ENCODE measurements at regions not wholly inside any gene's neighbourhood (a gene's known extent, or its start where the extent isn't known, plus 50 kb on each side); places are given as distances from the start of the nearest gene placed in this dataset.
"Not testable (repeated sequence)": the region's sequence is repeated elsewhere in the genome, so short reads cannot be mapped to it uniquely, and the experiment has no call there.

DNA sequence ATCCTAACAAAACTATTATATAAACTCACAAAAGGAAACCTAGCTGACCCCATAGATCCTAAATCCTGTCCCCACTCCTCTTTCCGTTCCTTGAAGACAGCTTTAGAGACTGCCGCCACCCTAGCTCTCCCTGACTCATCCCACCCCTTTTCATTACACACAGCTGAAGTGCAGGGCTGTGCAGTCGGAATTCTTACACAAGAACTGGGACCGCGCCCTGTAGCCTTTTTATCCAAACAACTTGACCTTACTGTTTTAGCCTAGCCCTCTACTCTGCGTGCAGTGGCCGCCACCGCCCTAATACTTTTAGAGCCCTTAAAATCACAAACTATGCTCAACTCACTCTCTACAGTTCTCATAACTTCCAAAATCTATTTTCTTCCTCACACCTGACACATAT is 264.0 kb downstream of the SMARCA2 start:
- not testable (repeated sequence) for DNase-seq

DNA sequence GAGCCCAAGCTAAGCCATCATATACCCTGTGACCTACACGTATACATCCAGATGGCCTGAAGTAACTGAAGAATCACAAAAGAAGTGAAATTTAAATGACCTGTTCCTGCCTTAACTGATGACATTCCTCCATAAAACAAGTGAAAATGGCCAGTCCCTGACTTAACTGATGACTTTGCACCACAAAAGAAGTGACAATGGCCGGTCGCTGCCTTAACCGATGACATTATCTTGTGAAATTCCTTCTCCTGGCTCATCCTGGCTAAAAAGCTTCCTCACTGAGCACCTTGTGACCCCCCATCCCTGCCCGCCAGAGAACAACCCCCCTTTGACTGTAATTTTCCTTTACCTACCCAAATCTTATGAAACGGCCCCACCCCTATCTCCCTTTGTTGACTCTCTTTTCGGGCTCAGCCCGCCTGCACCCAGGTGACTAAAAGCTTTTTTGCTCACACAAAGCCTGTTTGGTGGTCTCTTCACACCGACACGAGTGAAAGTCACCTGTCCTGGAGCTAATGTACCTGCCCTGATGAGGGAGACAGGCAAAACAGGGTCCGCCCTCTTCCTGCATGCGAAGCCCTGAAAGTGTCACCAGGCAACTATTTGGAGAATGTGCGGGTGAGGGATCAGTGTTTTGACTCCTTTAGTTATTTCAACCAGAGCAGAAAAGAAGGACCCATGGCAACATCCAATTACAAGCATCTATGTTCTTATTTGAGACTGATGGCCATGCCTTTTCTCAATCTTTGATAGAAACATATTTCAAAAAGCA is 266.1 kb downstream of the SMARCA2 start:
- no peak for DNase-seq

DNA sequence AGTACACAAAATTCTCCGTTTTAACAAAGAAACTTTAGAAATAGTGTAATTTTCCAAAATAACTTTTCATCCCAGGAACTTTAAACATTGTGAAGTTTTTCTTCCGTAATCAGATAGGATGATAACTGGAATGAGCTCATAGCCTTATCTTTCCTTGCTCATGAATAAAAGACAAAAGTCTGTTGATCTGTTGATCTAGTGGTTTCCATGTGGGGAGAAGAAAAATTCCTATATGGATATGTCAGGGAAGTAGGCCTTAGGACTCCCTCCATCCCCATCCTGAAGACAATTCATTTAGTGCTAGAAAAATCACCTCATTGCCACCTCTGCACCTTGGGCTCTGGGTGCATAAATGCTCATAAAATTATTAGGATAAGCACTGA is 266.6 kb downstream of the SMARCA2 start:
- DNase-seq = no peak

GRCh38 chr9:2284770-2285169 is 269.6 kb downstream of the SMARCA2 start:
- no peak for DNase-seq

DNA sequence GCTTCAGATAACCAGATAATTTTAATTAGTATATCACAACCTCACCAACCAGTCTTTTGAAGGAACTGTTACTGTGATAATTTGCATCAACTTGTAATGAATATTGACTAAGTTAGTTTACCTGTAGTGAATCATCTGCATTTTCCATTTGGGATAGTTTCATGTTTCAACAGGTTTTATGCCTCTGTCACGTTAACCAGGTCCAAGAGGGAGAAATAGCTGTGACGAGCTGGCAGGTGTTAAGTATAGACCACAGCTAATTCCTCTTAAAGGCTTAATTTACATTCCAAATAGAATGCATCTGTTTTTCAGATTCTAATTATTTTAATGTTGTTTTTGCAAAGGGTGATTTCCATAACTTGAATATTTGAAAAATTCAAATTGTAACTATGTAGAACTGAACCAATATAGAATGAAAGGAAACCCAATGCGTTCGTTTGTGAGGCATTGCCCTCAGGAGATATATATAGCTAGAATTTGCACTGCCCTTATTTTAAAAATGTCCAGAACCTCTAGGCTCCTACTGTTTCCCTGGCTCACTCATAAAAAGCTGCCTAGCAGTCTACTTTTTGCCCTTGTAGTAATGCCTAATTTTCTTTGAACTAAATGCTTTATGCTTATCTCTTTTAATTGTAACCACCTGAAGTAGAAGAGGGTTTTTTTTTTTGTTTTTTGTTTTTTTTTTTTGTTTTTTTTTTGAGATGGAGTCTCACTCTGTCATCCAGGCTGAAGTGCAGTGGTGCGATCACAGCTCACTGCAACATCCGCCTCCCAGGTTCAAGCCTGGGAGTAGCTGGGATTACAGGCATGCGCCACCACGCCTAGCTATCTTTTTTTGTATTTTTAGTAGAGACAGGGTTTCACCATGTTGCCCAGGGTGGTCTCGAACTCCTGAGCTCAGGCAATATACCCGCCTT is 270.5 kb downstream of the SMARCA2 start:
- DNase-seq = no peak

- no peak for DNase-seq
Observed at GRCh38 chr9:2286333-2286705, 271.2 kb downstream of the SMARCA2 start.

DNA sequence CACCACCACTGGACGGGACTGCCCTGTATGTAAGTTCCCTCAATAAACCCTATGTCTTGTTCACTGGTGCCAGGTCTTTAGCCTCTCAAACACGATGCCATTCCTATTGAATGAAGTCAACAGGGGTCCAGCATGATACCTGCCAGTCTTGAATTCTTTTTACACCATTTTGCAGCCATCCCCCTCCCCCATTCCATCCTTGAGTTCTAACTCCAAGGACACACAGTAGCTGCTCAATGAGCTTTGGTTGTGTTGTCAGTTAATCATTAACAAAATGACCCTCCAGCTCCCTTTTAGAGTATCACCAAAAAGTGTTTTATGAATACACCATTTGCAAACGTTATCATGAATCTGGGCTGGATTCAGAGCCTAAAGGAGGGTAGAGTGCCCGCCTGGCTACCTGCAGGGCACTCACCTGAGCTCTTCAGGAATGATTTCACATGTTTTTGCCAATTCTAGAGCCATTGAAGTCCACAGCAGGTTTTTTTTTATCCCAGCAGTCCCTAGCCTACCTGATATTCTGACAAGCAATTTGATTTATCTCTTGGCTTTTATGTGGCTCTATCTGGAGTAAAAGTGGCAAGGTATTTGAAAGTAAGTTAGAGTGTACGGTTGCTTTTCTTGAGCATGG is 271.8 kb downstream of the SMARCA2 start:
- no peak for DNase-seq

- no peak for DNase-seq
Observed at GRCh38 chr9:2288309-2288708, 273.2 kb downstream of the SMARCA2 start.

- DNase-seq = no peak
Observed at GRCh38 chr9:2289263-2289662, 274.1 kb downstream of the SMARCA2 start.

DNA sequence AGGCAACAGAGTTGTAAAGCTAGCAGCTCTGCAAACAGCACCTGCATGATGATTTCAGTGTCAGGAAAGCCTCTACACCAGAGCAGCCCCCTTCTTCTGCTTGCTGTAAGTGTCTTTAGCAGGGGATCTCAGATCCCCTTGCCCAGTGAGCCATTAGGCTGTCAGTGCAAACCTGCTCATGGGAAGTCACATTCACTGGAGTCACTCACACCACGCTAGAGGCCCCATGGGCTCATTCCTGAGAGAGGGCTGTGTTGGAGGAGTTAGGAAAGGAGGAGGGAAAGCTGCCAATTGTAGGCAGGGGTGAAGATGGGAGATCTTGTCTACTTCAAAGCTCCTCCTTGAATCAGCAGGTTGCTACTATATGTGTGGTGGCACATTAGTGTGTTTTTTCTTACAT is 275.2 kb downstream of the SMARCA2 start:
- no peak for DNase-seq

DNA sequence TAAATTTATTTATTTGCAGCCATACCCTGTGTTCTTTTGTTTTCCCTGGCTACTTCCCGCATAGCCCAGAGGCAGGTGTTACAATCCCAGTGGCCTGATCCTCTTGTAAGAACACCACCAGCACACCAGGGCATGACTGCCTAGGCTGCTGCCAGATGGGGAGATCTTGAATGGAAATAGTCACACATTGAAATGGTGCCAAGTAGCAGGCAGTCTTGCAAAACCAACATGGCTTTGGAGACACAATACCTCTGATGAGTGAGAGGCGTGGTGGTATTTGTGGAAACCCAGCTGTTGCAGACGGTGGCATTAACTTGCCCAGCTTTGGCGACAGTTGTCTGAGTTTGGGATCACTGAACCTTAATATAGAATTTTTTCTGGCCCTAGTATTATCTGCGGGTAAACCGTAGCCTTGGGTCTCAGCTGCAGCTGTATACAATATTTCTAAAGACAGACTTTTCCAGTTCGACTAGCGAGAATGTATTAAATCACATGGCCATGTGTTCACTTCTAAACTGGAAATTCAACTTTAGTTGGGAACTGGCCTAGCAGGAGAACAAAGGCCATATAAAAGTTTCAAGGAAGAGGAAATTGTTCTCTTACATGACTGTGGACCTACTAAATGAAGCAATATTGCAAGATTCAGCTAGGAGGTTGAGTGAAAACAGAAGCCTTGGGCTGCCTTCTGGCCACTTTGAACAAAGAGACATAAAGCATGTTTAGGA is 277.0 kb downstream of the SMARCA2 start:
- no peak for DNase-seq

DNA sequence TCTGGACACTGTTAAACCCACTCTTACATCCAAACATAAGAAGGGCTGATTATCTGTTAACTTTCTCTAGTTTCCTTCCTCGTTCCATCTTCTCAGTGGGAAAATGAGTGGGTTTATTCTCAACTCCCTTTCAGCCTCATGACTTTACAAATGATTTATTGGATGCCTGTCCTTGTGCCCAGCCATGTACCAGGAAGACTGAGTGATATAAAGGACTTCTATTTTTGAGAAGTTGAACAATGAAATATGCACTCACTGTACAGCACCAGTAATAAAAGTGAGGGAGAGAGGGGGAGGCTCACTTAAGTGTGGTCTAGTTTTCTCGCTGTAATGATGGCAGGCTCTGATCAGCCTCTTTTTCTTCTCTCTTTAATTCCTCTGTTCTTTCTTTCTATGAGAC is 277.6 kb downstream of the SMARCA2 start:
- DNase-seq = no peak

GRCh38 chr9:2297771-2298170 is 282.6 kb downstream of the SMARCA2 start:
- DNase-seq = no peak

GRCh38 chr9:2298217-2298616 is 283.1 kb downstream of the SMARCA2 start:
- DNase-seq = no peak

- DNase-seq = no peak
Observed at GRCh38 chr9:2299156-2299842, 284.2 kb downstream of the SMARCA2 start.

GRCh38 chr9:2299843-2300205 is 284.7 kb downstream of the SMARCA2 start:
- no peak for DNase-seq

- DNase-seq = no peak
Observed at GRCh38 chr9:2300325-2300724, 285.2 kb downstream of the SMARCA2 start.

- no peak for DNase-seq
Observed at GRCh38 chr9:2302606-2303005, 287.5 kb downstream of the SMARCA2 start.

DNA sequence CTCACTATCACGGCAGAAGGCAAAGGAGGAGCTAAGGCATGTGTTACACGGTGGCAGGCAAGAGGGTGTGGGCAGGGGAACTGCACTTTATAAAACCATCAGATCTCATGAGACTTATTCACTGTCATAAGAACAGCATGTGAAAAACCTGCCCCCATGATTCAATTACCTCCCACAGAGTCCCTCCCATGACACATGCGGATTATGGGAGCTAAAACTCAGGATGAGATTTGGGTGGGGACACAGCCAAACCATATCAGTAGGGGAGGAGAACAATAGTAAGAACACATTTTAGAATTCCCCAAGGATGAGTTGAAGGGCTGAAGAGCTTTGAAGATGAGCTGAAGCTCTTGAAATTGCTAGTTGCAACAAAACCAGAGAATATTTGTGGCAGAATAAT is 287.9 kb downstream of the SMARCA2 start:
- no peak for DNase-seq

DNA sequence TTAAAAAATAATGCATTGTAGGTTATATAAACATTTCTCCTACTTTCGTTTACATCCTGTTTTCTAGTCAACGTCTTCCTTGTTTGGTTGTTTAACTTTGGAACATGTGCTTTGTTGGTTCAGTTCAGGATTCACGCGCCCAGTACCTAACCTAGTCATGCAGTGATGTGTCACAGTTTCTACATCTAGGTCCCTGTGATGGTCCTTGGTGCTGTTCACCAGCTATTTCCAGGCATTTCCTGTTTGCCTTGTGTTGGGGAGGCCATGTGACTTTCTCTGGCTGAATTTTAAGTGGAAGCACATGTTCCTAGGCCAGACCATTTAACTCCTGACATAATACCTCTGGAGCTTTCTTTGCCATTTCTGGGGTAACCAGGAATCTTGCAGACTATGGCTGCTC is 292.3 kb downstream of the SMARCA2 start:
- no peak for DNase-seq

DNA sequence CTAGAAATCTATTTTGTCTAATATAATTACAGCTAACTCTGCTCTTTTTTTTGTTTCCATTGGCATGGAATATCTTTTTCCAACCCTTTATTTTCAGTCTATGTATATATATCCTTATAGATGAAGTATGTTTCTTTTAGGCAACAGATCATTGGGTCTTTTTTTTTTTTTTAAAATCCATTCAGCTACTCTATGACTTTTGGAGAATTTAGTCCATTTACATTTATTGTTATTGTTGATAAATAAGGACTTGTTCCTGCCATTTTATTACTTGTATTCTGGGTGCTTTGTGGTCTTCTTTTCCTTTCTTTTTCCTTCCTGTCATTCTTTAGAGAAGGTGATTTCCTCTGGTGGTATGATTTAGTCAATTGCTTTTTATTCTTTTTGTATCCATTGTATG is 296.8 kb downstream of the SMARCA2 start:
- no peak for DNase-seq

DNA sequence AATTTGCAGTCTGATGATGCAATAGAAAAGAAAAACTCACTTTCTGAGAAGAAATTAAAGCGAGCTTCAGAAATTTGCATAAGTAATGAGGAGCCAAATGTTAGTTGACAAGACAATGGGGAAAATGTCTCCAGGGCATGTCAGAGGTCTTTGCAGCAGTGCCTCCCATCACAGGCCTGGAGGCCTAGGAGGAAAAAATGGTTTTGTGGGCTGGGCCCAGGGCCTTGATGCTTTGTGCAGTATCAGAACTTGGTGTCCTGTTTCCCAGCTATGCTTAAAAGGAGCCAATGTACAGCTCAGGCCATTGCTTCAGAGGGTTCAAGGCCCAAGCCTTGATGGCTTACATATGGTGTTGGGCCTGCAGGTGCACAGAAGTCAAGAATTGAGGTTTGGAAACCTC is 298.4 kb downstream of the SMARCA2 start:
- no peak for DNase-seq

- DNase-seq = no peak
Observed at GRCh38 chr9:2317591-2317990, 302.4 kb downstream of the SMARCA2 start.
